ENCODE measurements at regions not wholly inside any gene's neighbourhood (a gene's known extent, or its start where the extent isn't known, plus 50 kb on each side); places are given as distances from the start of the nearest gene placed in this dataset.
"Not testable (repeated sequence)": the region's sequence is repeated elsewhere in the genome, so short reads cannot be mapped to it uniquely, and the experiment has no call there.

DNA sequence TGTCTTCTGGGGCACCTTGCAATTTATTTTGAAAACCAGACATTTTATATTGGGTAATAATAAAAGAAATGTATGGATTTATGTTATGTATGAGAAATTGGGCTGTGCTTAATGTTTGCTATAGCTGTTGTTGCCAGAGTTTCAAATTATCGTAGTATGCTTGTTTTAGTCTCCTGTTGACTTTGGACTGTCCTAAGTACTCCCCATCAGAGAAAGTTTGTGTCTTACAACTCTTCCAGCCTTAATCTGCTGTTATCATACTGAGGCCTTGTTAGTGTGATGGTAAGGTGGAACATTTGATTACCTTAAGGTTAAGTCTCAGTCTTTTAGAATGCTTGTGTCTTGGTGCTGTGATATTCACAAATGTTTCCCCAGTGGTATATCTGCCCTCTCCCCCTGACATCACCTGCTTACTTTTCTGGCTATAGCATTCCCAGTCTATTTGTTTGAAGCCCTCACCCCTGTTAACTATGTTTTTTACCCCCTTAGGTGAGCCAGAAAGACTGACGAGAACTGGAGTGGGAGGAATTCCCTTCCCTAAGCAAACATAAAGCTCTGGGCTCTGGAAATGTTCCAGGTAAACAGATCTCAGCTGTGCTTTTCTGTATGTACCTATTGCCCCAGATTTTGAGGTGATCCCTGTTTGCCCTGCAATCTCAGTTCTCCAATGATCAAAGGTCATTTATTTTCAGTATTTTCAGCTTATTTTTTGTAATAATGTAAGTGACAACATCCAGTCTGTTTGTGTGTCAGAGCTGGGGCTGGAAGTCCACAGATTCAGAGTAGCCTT is 581.1 kb upstream of the CITED2 start:
- no peak for DNase-seq

DNA sequence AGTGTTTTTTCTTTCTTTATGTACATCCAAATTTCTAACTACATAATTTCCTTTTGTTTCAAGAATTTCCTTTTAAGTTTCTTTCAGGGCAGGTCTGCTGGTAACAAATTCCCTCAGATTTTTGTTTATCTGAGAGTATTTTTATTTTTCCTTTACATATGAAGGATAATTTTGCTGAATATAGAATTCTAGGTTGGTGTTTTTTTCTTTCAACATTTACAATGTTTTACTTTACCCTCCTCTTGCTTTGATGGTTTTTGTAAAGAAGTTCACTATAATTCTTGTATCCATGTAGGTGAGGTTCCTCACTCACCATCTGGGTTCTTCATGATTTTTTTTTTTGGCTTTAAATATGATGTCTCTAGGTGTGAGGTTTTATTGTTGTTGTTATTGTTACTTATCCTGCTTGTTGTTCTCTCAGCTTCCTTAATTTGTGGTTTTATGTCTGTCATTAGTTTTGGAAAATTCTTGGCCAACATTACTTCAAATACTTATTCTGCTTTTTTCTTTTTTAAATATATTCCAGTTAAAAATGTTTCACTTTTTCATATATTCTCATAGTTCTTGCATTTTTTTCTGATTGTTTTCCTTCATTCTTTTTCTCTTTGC is 580.1 kb upstream of the CITED2 start:
- DNase-seq = no peak

DNA sequence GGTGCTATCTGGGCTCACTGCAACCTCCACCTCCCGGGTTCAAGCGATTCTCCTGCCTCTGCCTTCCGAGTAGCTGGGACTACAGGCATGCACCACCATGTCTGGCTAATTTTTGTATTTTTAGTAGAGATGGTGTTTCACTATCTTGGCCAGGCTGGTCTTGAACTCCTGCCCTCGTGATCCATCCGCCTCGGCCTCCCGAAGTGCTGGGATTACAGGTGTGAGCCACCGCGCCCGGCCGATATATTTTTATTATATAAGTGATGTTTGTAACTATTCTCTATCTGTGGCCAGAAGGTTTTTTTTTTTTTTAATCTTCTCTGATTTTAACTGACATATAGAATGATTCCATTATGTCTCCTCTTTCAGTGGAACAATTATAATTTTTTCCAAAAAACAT is 579.3 kb upstream of the CITED2 start:
- DNase-seq = not testable (repeated sequence)

DNA sequence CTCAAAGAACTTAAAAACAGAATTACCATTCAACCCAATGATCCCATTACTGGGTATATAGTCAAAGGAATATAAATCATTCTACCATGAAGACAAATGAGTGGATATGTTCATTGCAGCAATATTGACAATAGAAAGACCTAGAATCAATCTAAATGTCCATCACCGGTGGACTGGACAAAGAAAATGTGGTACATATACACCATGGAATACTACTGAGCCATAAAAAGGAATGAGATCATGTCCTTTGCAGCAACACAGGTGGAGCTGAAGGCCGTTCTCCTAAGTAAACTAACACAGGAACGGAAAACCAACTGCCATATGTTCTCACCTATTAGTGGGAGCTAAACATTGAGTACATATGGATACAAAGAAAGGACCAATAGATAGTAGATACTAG is 576.7 kb upstream of the CITED2 start:
- DNase-seq = no peak

DNA sequence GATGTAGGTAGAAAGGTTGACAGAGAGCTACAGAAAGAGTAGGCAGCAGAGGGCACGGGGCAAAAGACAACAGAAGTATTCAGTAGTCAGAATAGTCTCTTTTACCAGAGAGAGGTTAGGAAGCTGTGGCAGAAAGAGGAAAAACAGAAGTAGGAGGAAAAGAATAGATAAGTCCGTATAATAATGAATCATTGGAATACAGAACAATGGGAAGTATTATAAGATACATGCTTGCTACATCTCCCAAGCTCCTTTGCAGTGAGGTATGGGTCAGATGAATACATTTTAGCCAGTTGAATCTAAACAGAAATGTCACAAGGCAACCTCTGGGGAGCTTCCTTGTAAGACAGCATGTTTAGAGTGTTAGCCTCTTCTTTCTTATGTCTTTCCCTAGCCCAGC is 570.5 kb upstream of the CITED2 start:
- DNase-seq = no peak

DNA sequence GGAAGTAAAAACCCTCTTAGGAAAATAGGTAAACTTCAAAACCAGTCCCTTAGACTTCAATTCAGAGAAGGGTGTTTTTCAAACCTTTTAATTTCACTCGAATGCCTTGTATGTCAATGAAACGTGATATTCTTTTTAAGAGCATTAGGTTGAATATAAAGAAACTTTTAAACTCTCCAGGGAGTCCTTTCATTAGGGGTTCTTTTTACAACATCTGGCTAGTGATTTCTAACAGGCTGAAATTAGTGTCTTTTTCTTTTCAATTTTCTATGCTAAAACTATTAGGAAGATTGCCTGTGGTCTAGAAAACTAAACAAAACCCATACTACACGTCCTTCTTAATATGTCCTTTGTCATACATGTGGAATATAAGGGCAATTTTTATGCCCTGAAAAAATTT is 569.7 kb upstream of the CITED2 start:
- no peak for DNase-seq

DNA sequence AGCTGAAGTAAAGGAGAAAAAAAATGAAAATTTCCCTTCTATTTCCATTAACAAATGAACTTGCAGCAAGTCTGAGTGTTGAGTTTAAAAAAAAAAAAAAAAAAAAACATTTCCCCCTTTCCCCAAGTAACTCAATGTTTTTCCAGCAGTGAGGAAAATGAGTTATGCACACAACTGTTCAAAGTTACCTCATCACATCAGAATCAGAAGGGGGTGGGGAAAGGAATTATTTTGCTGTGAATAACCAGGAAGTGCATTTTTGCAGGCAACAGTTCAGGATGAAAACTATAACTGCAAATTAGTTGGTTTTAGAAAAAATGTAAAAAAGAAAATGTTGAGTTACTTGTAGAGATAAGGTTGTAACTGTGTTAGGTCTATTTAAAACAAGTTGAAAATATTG is 568.9 kb upstream of the CITED2 start:
- DNase-seq = no peak

DNA sequence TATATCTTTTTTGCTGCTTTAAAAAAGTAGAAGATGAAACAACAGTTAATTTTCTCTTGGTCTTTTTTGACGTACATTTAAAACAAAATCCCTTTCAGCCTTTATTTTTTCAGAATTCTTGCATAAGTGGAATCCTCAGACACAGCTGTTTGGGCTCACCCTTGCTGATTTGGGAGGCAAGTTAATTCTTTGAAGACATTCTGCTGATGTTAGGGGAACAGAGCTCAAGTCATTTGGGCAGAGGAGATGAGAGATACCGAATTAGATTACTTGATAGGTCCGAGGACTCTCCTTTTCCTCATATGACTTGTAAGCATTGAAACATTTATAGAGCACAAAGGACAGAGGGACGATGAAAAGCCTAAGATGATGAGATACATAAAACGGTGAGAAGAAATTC is 567.9 kb upstream of the CITED2 start:
- no peak for DNase-seq

DNA sequence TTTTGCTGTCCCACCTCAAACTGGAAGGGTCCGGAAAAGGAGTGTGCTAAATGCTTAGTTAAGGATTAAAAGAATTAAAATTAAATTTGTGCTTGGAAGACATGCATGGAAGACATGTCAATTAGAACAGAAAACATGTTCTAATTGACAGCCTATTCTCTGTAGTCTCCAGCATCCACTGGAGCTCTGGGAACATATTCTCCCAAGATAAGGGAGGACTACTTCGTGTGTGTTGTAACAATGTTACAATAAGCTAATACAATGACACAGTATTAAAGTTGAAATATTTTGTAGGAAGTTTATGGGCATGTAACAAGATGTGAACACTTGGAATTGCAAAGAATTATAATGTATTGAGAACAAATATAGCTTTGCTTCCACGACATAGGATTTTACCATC is 567.4 kb upstream of the CITED2 start:
- DNase-seq = no peak

DNA sequence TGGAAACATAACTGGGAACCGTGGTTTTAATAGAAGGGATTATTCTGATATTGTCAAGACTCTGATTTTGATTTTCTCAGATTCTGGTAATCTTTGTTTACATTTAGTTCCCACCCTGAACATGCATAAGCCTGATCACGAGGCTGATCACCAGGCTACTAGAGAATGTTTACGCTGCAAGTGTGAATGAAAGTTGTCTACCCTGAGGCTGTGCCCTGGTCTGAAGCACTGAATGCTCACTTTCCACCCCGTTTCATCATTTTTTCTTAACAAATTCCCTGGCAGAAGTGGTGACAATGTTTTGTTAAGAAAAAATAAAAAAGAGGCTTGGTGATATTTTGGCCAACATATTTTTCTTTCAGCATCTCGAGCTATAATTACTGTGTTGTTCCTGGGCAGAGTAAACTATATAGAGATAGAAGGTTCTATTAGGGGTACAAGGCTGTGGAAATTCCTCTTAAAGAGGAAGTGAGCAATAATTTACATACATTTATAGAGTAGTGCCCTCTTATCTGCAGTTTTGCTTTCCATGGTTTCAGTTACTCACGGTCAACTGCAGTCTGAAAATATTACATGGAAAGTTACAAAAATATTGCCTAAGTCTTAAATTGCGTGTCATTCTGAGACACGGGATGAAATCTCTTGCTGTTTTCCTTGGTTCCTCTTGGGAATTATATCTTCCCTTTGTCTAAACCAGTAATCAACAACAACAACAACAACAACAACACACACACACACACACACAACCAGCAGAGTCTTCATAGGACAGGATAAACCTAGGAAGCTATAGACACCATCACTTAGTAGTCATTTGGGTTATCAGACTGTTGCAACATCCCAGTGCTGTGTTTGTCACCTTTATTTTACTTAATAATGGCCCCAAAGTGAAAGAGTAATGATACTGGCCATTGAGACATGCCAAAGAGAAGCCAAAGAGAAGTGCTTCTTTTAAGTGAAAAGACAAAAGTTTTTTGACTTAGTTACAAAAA is 566.6 kb upstream of the CITED2 start:
- no peak for DNase-seq

DNA sequence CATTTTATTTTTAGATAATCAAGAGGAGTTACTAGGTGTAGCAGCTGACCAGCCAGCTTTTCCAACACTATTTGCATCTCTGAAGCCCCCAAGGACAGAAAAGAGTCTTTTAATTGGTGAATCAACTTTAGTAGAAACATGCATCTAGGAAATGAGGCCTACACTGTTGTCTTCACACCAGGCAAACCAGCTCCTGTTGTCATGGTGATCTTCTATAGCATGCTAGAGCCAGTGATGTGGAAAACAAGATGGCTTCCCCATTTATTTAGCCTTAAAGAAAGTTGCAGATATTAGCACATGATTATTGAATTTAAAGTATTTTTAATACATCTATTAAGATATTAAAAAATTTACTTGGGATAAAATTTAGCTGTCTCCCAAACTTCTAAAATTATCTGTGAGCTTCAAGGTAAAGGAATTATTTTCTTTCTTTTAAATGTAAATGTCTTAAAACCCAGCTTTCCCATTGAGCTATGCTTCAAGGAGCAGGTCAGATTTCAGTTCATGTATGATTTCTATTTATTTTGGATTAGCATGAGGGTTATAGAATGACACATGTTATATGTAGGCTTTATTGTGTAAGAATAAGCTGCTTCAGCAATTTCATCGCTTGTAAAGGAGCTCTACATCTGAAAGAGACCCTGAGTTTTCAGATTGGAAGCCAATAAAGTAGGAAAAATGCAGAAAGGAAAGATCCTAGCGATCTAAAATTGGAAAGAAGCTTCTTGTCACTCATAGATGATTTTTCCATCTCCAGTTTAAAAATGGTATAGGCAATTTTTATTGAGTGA is 564.9 kb upstream of the CITED2 start:
- no peak for DNase-seq

DNA sequence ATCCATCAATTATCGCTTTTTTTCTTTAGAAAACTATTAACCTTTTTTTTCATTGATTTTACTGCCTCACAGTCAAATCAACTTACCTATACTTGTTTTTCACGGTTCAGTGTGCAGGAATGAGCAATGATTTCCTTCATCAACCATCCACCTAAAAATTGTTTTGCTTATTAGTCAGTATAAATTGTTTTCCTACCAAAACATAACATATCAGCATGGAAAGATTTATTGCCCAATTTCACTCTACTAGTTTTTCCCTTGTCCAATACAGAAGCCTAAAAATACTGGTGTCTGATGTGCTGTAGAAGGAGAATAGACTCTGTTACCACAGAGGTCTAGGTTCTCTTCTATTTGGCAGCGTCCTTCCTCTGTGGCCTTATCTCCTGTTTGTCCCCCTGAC is 558.2 kb upstream of the CITED2 start:
- no peak for DNase-seq

DNA sequence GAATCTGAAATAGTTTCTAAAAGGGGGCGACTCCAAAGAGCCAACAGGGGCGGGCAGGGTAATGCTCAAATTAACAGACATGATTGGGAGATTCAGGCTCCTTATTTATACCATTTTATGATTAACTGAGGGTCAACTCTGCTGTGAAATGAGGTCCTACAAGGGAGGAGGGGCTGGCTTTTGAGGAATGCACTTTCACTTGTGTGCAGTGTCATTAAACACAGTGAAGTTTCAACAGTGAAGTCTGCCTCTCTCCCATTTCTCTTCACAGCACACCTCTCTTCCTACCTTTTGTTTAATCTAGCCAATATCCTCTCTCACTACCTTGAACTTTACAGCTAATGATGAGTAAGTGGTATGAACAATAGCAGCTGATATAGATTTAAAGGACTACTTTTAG is 557.3 kb upstream of the CITED2 start:
- DNase-seq = no peak

DNA sequence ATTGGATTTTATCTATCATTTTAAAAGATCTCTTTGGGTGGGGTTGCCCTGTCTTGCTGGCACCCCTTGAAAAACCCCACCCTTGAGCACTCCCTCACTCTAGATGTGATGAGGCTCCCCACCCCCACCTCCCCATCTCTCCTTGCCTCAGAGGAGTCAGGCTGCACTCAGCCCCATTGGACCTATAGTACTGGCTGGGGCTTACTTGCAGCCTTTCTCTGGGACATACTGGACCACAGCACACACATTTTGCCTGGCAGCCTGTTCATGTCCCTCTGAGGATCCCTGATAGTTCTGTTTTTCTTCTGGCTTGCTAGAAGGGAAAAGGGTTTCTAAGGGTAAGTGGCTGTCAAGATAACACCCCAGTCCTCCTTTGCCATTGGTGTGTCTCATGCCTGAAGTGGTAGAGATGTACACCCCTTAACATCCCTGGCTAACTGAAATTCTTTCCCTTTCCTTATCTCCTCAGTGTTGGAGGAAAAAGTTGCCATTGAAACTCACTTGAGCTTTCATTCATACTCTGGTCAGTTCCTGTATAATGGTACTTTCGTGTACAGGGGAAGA is 553.4 kb upstream of the CITED2 start:
- DNase-seq = no peak

DNA sequence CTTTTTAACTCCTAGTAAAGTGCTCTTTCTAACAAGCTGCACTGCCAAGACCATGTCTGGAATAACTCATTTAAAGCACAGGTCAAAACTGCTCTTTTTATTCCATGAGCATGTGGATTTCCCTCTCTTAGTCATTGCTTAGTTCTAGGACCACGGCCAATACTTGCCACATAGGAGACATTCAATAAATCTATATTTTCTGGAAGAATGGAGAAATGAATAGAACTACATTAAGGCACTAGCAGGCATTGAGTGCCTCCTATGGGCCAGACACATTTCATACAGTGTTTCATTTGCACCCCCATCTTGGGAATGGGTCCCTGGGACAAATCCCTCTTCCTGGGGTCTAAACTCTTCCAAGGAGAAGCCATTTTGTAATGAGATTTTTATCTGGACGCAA is 552.8 kb upstream of the CITED2 start:
- DNase-seq = no peak

DNA sequence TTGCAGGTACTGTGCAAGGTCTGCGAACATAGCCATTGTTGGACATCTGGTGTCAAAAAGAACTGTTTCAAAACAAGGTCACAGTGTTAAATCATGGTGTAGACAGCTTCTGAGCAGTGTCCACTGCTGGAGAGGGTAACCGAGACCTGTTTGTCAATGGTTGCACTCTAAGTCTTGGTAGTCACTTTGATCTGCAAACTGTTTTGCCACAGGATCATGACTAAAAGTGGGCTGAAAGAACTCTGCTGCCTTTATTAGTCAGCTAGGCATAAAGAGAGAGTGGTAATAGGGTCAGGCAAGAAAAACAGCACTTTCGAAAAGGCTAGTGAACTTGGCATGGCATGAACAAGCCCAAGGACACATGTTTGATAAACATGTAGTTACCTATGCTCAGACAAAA is 552.3 kb upstream of the CITED2 start:
- DNase-seq = no peak

DNA sequence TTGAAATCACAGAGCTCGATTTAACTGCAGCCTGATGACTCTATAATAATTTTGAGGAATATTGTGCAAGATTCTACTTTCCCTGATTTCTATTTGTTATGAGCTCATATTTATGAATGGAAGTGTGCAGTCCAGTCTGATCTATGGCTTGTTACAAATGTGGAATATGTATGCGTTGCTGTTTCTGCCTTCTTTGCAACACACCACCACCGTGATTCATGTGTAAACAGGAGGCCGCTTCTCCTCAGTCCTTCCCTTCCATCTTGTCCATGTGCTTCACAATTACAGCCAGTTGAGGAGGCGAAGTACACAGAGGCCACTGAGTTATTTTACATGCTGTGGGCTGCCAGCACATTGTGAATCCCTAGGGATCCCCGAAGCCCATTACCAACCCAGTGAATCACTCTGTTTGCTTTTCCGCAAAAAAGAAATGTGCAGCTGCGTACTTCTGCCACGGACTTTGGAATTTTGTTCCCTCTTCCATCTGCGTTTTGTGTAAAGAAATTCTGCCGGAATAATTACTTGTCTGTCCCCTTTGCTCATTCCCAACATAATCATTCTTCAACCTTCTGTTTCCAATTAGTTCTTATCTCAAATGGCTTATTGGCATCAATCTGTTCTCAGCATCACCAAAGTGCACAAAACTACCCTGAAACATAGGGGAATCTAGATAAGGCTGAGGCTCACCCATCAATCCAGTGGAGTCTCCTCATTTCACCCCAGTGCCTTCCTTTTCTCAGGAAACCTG is 551.6 kb upstream of the CITED2 start:
- no peak for DNase-seq

DNA sequence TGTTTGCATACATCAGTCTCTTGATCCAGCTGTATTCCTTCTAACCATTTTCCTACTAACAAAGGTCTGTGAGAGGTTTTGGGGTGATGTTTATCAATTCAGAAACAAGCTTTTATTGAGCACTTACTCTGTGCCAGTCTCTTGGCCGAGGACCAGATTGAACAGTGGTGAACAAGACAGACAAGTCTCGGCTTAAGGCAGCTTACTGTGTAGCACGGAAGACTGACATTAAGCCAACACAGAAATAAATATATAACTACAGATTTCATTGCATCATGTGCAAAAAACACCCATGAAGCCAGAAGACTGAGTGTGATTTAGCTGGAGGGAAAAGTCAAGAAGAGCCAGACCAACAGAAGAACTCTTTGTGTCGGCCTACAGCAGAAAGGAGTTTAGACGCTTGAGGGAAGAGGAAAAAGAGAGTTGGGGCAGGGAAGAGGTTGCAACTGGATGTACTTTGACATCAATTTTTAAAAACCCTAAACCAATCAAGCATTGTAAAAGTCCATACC is 549.6 kb upstream of the CITED2 start:
- no peak for DNase-seq

DNA sequence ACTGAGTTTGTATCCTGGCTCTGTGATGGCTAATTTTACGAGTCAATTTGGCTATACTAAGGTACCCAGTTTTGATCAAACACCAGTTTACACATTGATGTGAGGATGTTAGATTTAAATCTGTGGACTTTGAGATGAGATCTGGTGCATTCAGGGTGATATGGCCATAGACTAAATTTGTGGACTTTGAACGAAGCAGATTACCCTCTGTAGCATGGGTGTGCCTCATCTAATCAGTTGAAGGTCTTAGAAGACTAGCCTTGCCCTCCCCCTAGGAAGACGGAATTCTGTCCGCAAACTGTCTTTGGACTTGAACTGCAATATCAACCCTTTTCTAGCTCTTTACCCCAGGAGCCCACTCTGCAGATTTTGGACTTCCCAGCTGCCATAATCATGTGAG is 547.8 kb upstream of the CITED2 start:
- DNase-seq = no peak

DNA sequence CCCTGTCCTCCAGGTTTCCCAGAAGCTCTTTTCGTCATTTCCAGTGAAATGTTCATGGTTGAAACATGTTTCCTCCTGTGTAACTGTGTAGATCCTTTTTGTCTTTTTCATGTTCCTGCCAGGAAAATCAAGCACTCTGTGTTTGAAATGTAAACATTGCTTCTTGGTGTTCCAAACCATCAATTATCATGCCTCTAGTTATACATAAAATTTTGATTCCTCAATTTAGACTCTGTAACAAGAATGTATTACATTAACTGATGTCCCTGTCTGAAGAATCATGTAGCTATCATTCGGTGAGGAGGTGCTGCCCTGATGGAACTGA is 546.3 kb upstream of the CITED2 start:
- no peak for DNase-seq

DNA sequence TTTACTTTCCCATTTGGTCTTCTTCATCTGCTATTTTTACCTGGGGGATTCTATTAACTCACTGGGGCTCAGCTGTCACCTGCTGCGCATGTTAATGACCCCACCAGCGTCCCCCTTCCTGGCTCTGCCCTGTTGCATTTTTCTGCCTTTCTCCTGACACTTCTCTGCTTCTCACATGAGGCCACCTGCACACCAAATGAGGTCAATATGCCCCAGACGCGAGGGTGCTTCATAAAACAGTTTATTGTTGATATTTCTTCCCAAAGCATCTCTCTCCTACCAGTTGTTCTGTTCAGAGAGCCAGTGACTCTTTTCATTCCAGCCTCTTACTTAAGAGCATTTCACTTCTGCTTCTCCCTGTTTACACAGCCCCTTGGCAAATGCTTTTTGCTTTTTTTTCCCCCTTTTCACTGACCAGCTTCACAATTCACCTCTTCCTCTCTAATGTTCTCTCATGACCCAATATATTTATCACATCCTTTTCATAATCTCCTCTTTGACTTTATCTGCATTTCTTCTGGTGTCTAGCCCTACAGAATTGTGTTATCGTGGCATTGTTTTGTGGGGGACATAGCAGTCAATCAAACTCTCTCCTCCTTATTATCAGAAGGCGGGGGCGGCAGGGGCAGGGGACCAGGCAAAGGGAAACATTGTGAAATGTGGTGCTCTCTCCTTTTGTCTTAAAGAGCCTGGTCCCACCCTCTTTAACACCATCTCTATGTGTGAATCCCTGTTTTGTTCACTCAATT is 545.8 kb upstream of the CITED2 start:
- DNase-seq = no peak

Data from activated CD8-positive, alpha-beta memory T cell treated with anti-CD3 and anti-CD28 coated beads for 24 hours (primary cell).